ENCODE measurements at regions not wholly inside any gene's neighbourhood (a gene's known extent, or its start where the extent isn't known, plus 50 kb on each side); places are given as distances from the start of the nearest gene placed in this dataset.

DNA sequence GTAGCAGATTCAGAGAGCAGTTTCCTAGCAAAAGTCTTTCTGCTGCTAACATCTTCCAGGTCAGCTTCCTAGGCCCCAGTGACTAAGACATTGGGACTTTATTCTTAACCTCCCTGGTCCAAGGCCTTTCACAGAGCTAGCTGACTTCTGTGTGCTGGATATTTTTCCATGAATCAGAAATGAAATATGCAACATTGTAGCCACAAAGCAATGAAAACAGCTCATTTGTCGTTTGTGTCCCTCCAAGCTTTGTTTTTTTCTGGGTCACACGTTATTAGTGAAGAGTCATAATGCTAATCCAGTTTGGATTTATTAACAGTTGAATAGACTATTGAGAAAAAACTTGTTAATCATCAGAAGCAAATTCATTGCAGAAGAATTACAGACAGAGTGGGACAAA is 82.4 kb downstream of the ARF6 start:
- TF ChIP-seq GABPB1 (CRISPR knock-in tag; IDR thresholded peaks at IDR 0.05): no peak
- TF ChIP-seq ZNF416 (CRISPR knock-in tag; IDR thresholded peaks at IDR 0.05): no peak
- TF ChIP-seq GTF2I (CRISPR knock-in tag; conservative IDR thresholded peaks at IDR 0.05): no peak
- TF ChIP-seq NFATC4 (CRISPR knock-in tag; IDR thresholded peaks at IDR 0.05): no peak
- no peak for TF ChIP-seq ZNF396 (CRISPR knock-in tag; IDR thresholded peaks at IDR 0.05; ENCODE audit: borderline replicate concordance)
- TF ChIP-seq, protein P1, sequence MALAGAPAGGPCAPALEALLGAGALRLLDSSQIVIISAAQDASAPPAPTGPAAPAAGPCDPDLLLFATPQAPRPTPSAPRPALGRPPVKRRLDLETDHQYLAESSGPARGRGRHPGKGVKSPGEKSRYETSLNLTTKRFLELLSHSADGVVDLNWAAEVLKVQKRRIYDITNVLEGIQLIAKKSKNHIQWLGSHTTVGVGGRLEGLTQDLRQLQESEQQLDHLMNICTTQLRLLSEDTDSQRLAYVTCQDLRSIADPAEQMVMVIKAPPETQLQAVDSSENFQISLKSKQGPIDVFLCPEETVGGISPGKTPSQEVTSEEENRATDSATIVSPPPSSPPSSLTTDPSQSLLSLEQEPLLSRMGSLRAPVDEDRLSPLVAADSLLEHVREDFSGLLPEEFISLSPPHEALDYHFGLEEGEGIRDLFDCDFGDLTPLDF (CRISPR knock-in tag; IDR thresholded peaks at IDR 0.05): no peak
- TF ChIP-seq, protein P2, sequence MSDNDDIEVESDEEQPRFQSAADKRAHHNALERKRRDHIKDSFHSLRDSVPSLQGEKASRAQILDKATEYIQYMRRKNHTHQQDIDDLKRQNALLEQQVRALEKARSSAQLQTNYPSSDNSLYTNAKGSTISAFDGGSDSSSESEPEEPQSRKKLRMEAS (CRISPR knock-in tag; IDR thresholded peaks at IDR 0.05): no peak
- ChIA-PET CTCF (interaction anchor here (1.7 kb wide), 1 partner anchor 96 kb away, joined by 5 read pairs; no protein-coding TSS in a partner anchor), POLR2A (no interaction called here)
- ATAC-seq: no peak
- no peaks in the 10 kb centered on the region for H3K36me3 Mint-ChIP-seq
- H3K4me3 Mint-ChIP-seq: no peak overlapping the region
- no peaks in the 10 kb centered on the region; the same call in 1 of the 2 replicates for H3K27me3 Mint-ChIP-seq (ENCODE audit: low read depth)
- no peak overlapping the region for H3K27ac Mint-ChIP-seq
- no peak for DNase-seq (ENCODE audit: low spot score)
- no peaks in the 10 kb centered on the region for H3K9me3 Mint-ChIP-seq
- H3K4me1 Mint-ChIP-seq: peaks cover 13% of the 10 kb centered on the region

DNA sequence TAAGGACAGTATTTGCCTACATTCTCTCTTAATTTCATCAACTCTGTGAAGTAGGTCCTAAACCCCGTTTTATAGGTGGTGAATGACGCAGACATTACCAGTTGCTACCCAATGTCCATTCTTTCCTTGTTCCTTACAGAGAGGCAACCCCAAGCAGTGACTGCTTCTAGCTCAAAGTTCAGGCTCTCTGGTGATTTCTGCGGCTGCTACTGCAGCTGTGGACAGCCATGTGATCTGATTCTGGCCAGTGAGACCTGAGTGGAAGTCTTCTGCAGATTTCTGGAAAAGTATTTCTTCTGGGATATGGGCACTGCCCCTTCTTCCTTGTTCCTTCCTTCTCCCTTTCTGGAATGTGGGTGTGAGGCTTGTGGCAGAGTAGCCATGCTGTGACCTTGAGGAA is 82.9 kb downstream of the ARF6 start:
- TF ChIP-seq KAT7 (CRISPR knock-in tag; IDR thresholded peaks at IDR 0.05; ENCODE audit: borderline replicate concordance) (no peak), ETV6 (CRISPR knock-in tag; IDR thresholded peaks at IDR 0.05) (no peak), JAZF1 (CRISPR knock-in tag; IDR thresholded peaks at IDR 0.05) (no peak), MYBL2 (CRISPR knock-in tag; IDR thresholded peaks at IDR 0.05) (no peak), PRRX2 (CRISPR knock-in tag; IDR thresholded peaks at IDR 0.05) (no peak), NFATC4 (CRISPR knock-in tag; IDR thresholded peaks at IDR 0.05) (no peak), ZNF232 (CRISPR knock-in tag; IDR thresholded peaks at IDR 0.05) (no peak), ZNF423 (CRISPR knock-in tag; IDR thresholded peaks at IDR 0.05) (no peak), SMAD3 (CRISPR knock-in tag; IDR thresholded peaks at IDR 0.05; ENCODE audit: borderline replicate concordance) (no peak), NR3C1 (CRISPR knock-in tag; conservative IDR thresholded peaks at IDR 0.05; ENCODE audit: low read depth) (no peak), GABPB1 (CRISPR knock-in tag; IDR thresholded peaks at IDR 0.05) (no peak)
- TF ChIP-seq, protein P3, sequence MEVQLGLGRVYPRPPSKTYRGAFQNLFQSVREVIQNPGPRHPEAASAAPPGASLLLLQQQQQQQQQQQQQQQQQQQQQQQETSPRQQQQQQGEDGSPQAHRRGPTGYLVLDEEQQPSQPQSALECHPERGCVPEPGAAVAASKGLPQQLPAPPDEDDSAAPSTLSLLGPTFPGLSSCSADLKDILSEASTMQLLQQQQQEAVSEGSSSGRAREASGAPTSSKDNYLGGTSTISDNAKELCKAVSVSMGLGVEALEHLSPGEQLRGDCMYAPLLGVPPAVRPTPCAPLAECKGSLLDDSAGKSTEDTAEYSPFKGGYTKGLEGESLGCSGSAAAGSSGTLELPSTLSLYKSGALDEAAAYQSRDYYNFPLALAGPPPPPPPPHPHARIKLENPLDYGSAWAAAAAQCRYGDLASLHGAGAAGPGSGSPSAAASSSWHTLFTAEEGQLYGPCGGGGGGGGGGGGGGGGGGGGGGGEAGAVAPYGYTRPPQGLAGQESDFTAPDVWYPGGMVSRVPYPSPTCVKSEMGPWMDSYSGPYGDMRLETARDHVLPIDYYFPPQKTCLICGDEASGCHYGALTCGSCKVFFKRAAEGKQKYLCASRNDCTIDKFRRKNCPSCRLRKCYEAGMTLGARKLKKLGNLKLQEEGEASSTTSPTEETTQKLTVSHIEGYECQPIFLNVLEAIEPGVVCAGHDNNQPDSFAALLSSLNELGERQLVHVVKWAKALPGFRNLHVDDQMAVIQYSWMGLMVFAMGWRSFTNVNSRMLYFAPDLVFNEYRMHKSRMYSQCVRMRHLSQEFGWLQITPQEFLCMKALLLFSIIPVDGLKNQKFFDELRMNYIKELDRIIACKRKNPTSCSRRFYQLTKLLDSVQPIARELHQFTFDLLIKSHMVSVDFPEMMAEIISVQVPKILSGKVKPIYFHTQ (CRISPR knock-in tag; IDR thresholded peaks at IDR 0.05): no peak
- TF ChIP-seq, protein P4, sequence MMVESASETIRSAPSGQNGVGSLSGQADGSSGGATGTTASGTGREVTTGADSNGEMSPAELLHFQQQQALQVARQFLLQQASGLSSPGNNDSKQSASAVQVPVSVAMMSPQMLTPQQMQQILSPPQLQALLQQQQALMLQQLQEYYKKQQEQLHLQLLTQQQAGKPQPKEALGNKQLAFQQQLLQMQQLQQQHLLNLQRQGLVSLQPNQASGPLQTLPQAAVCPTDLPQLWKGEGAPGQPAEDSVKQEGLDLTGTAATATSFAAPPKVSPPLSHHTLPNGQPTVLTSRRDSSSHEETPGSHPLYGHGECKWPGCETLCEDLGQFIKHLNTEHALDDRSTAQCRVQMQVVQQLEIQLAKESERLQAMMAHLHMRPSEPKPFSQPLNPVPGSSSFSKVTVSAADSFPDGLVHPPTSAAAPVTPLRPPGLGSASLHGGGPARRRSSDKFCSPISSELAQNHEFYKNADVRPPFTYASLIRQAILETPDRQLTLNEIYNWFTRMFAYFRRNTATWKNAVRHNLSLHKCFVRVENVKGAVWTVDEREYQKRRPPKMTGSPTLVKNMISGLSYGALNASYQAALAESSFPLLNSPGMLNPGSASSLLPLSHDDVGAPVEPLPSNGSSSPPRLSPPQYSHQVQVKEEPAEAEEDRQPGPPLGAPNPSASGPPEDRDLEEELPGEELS (CRISPR knock-in tag; IDR thresholded peaks at IDR 0.05): no peak
- TF ChIP-seq, protein P5, sequence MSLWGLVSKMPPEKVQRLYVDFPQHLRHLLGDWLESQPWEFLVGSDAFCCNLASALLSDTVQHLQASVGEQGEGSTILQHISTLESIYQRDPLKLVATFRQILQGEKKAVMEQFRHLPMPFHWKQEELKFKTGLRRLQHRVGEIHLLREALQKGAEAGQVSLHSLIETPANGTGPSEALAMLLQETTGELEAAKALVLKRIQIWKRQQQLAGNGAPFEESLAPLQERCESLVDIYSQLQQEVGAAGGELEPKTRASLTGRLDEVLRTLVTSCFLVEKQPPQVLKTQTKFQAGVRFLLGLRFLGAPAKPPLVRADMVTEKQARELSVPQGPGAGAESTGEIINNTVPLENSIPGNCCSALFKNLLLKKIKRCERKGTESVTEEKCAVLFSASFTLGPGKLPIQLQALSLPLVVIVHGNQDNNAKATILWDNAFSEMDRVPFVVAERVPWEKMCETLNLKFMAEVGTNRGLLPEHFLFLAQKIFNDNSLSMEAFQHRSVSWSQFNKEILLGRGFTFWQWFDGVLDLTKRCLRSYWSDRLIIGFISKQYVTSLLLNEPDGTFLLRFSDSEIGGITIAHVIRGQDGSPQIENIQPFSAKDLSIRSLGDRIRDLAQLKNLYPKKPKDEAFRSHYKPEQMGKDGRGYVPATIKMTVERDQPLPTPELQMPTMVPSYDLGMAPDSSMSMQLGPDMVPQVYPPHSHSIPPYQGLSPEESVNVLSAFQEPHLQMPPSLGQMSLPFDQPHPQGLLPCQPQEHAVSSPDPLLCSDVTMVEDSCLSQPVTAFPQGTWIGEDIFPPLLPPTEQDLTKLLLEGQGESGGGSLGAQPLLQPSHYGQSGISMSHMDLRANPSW (CRISPR knock-in tag; conservative IDR thresholded peaks at IDR 0.05; ENCODE audit: low read depth): no peak
- TF ChIP-seq, protein P6, sequence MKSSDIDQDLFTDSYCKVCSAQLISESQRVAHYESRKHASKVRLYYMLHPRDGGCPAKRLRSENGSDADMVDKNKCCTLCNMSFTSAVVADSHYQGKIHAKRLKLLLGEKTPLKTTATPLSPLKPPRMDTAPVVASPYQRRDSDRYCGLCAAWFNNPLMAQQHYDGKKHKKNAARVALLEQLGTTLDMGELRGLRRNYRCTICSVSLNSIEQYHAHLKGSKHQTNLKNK (CRISPR knock-in tag; IDR thresholded peaks at IDR 0.05): no peak
- TF ChIP-seq, protein P7, sequence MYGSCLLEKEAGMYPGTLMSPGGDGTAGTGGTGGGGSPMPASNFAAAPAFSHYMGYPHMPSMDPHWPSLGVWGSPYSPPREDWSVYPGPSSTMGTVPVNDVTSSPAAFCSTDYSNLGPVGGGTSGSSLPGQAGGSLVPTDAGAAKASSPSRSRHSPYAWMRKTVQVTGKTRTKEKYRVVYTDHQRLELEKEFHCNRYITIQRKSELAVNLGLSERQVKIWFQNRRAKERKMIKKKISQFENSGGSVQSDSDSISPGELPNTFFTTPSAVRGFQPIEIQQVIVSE (CRISPR knock-in tag; IDR thresholded peaks at IDR 0.05; ENCODE audit: borderline replicate concordance): no peak
- TF ChIP-seq, protein P8, sequence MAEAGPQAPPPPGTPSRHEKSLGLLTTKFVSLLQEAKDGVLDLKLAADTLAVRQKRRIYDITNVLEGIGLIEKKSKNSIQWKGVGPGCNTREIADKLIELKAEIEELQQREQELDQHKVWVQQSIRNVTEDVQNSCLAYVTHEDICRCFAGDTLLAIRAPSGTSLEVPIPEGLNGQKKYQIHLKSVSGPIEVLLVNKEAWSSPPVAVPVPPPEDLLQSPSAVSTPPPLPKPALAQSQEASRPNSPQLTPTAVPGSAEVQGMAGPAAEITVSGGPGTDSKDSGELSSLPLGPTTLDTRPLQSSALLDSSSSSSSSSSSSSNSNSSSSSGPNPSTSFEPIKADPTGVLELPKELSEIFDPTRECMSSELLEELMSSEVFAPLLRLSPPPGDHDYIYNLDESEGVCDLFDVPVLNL (CRISPR knock-in tag; IDR thresholded peaks at IDR 0.05; ENCODE audit: borderline replicate concordance, low read depth): no peak
- H3K36me3 Mint-ChIP-seq: no peaks in the 10 kb centered on the region
- CTCF ChIA-PET: interaction anchor here (1.7 kb wide), 1 partner anchor 96 kb away, joined by 5 read pairs; no protein-coding TSS in a partner anchor
- peaks cover 13% of the 10 kb centered on the region for H3K4me1 Mint-ChIP-seq
- H3K9me3 Mint-ChIP-seq: no peaks in the 10 kb centered on the region
- ATAC-seq (no peak), DNase-seq (ENCODE audit: low spot score) (no peak)
- no peak overlapping the region for H3K4me3 Mint-ChIP-seq
- no peak overlapping the region for H3K27ac Mint-ChIP-seq
- POLR2A ChIA-PET: no interaction called here
- no peaks in the 10 kb centered on the region; the same call in 1 of the 2 replicates for H3K27me3 Mint-ChIP-seq (ENCODE audit: low read depth)
